ENCODE measurements at regions not wholly inside any gene's neighbourhood (a gene's known extent, or its start where the extent isn't known, plus 50 kb on each side); places are given as distances from the start of the nearest gene placed in this dataset.
"Not testable (repeated sequence)": the region's sequence is repeated elsewhere in the genome, so short reads cannot be mapped to it uniquely, and the experiment has no call there.

GRCh38 chr4:23962462-23962861 lies 72.6 kb upstream of the PPARGC1A start:
- H3K27ac ChIP-seq = no peak overlapping the region
- no peaks in the 10 kb centered on the region for H3K27me3 ChIP-seq
- no peaks in the 10 kb centered on the region for H3K36me3 ChIP-seq (replicated peaks in 1 of 2)
- H3K4me1 ChIP-seq (replicated peaks in 1 of 2) = peaks cover 0 to 4% of the 10 kb centered on the region in 2 donors
- no peak overlapping the region for H3K4me3 ChIP-seq
- H3K9me3 ChIP-seq (replicated peaks in 1 of 3) = no peaks in the 10 kb centered on the region
- intact Hi-C loops (cut with DNase I) = no loop called here
- 69 to 87% (median 85%) methylated on average over 2 of the region's 2 CpGs for WGBS, 4 donors
- DNase-seq = no peak
- TF ChIP-seq POLR2A (IDR thresholded peaks at IDR 0.05) (no peak), CTCF (IDR thresholded peaks at IDR 0.05) (no peak)

- H3K4me1 ChIP-seq (replicated peaks in 1 of 2); DNase-seq; H3K27ac ChIP-seq; H3K36me3 ChIP-seq (replicated peaks in 1 of 2); H3K27me3 ChIP-seq; H3K4me3 ChIP-seq; H3K9me3 ChIP-seq (replicated peaks in 1 of 3); intact Hi-C loops (cut with DNase I): not testable (repeated sequence)
- whole genome bisulfite sequencing, 4 donors = 86 to 100% (median 93%) methylated on average over 4 of the region's 4 CpGs
Measured at GRCh38 chr4:23961395-23961794, 71.5 kb upstream of the PPARGC1A start.

- H3K4me1 ChIP-seq (replicated peaks in 1 of 2) = peaks cover 0 to 4% of the 10 kb centered on the region in 2 donors
- WGBS, 4 donors = 45 to 49% (median 48%) methylated on average over 5 of the region's 5 CpGs
- no peak for TF ChIP-seq CTCF (IDR thresholded peaks at IDR 0.05)
- peak in 1 of 2 donors; percentile 33 for TF ChIP-seq POLR2A (IDR thresholded peaks at IDR 0.05)
- peak; percentile 54 to 87 (median 80) for DNase-seq
- peak overlapping the region in 2 of 5 donors; percentile 8 to 50 for H3K27ac ChIP-seq
- H3K4me3 ChIP-seq = no peak overlapping the region
- H3K27me3 ChIP-seq = no peaks in the 10 kb centered on the region
- H3K36me3 ChIP-seq (replicated peaks in 1 of 2) = no peaks in the 10 kb centered on the region
- H3K9me3 ChIP-seq (replicated peaks in 1 of 3) = no peaks in the 10 kb centered on the region
- intact Hi-C loops (cut with DNase I) = no loop called here
Measured at GRCh38 chr4:23959396-23960148, 69.7 kb upstream of the PPARGC1A start.

GRCh38 chr4:23958749-23959148 lies 68.9 kb upstream of the PPARGC1A start:
- no peak for TF ChIP-seq CTCF (IDR thresholded peaks at IDR 0.05)
- TF ChIP-seq POLR2A (IDR thresholded peaks at IDR 0.05) = no peak
- H3K36me3 ChIP-seq (replicated peaks in 1 of 2) = no peaks in the 10 kb centered on the region
- H3K27ac ChIP-seq = no peak overlapping the region
- no peaks in the 10 kb centered on the region for H3K27me3 ChIP-seq
- H3K9me3 ChIP-seq (replicated peaks in 1 of 3) = no peaks in the 10 kb centered on the region
- no peak overlapping the region for H3K4me3 ChIP-seq
- H3K4me1 ChIP-seq (replicated peaks in 1 of 2) = peaks cover 0 to 4% of the 10 kb centered on the region in 2 donors
- intact Hi-C loops (cut with DNase I) = no loop called here
- DNase-seq = no peak
- WGBS, 4 donors = 83 to 93% (median 84%) methylated on average over 2 of the region's 2 CpGs

- peaks cover 0 to 4% of the 10 kb centered on the region in 2 donors for H3K4me1 ChIP-seq (replicated peaks in 1 of 2)
- intact Hi-C loops (cut with DNase I) = no loop called here
- no peaks in the 10 kb centered on the region for H3K9me3 ChIP-seq (replicated peaks in 1 of 3)
- no peak for TF ChIP-seq POLR2A (IDR thresholded peaks at IDR 0.05)
- TF ChIP-seq CTCF (IDR thresholded peaks at IDR 0.05) = no peak
- H3K27me3 ChIP-seq = no peaks in the 10 kb centered on the region
- H3K36me3 ChIP-seq (replicated peaks in 1 of 2) = no peaks in the 10 kb centered on the region
- H3K27ac ChIP-seq = no peak overlapping the region
- whole genome bisulfite sequencing, 4 donors = 85 to 93% (median 92%) methylated on average over 1 of the region's 1 CpG
- no peak overlapping the region for H3K4me3 ChIP-seq
- DNase-seq = no peak
Measured at GRCh38 chr4:23957465-23957864, 67.6 kb upstream of the PPARGC1A start.
